NCI-H2171 treated with DMSO at 0.1 percent for 48 hours (cell line): ENCODE measurements at regions not wholly inside any gene's neighbourhood (a gene's known extent, or its start where the extent isn't known, plus 50 kb on each side); places are given as distances from the start of the nearest gene placed in this dataset.
"Not testable (repeated sequence)": the region's sequence is repeated elsewhere in the genome, so short reads cannot be mapped to it uniquely, and the experiment has no call there.

ENCODE experiments used
- DNase-seq: peaks from one replicate; lab custom pipeline; 2025; lab: John Stamatoyannopoulos, UW

GRCh38 chr13:31608780-31609179 lies 130.5 kb upstream of the RXFP2 start:
- not testable (repeated sequence) for DNase-seq

- no peak for DNase-seq
Measured at GRCh38 chr13:31610270-31610998, 128.9 kb upstream of the RXFP2 start.

GRCh38 chr13:31611214-31611613 lies 128.1 kb upstream of the RXFP2 start:
- DNase-seq: no peak

- DNase-seq: no peak
Measured at GRCh38 chr13:31614073-31614472, 125.3 kb upstream of the RXFP2 start.

GRCh38 chr13:31614704-31615103 lies 124.6 kb upstream of the RXFP2 start:
- DNase-seq: no peak

GRCh38 chr13:31625115-31625514 lies 114.2 kb upstream of the RXFP2 start:
- DNase-seq: no peak

- DNase-seq: no peak
Measured at GRCh38 chr13:31627097-31627845, 112.1 kb upstream of the RXFP2 start.

- DNase-seq: no peak
Measured at GRCh38 chr13:31629085-31629780, 110.1 kb upstream of the RXFP2 start.

GRCh38 chr13:31631071-31631470 lies 108.3 kb upstream of the RXFP2 start:
- DNase-seq: no peak

- DNase-seq: no peak
Measured at GRCh38 chr13:31631746-31632145, 107.6 kb upstream of the RXFP2 start.

GRCh38 chr13:31638577-31638976 lies 100.7 kb upstream of the RXFP2 start:
- DNase-seq: no peak

- DNase-seq: no peak
Measured at GRCh38 chr13:31639443-31640163, 99.7 kb upstream of the RXFP2 start.

GRCh38 chr13:31649766-31650165 lies 89.6 kb upstream of the RXFP2 start:
- DNase-seq: peak; percentile 24

- no peak for DNase-seq
Measured at GRCh38 chr13:31653730-31654129, 85.6 kb upstream of the RXFP2 start.

GRCh38 chr13:31663880-31664585 lies 75.3 kb upstream of the RXFP2 start:
- DNase-seq: no peak

- no peak for DNase-seq
Measured at GRCh38 chr13:31670831-31671617, 68.3 kb upstream of the RXFP2 start.

GRCh38 chr13:31674051-31674450 lies 65.3 kb upstream of the RXFP2 start:
- DNase-seq: no peak

- DNase-seq: no peak
Measured at GRCh38 chr13:31675440-31675953, 63.8 kb upstream of the RXFP2 start.

GRCh38 chr13:31681133-31681532 lies 58.2 kb upstream of the RXFP2 start:
- no peak for DNase-seq

- no peak for DNase-seq
Measured at GRCh38 chr13:31684466-31684865, 54.9 kb upstream of the RXFP2 start.
